H9 (cell line): ENCODE measurements at regions not wholly inside any gene's neighbourhood (a gene's known extent, or its start where the extent isn't known, plus 50 kb on each side); places are given as distances from the start of the nearest gene placed in this dataset.
"Not testable (repeated sequence)": the region's sequence is repeated elsewhere in the genome, so short reads cannot be mapped to it uniquely, and the experiment has no call there.

Experiments
- DNase-seq: peaks from one replicate; pipeline ENCODE4 v3.0.0-alpha.2; 2017
- H2AFZ ChIP-seq: one replicate; pipeline ENCODE4 v1.6.1; 2013; ENCODE audit warnings: mild to moderate bottlenecking, low read length, control low read depth, moderate library complexity
- H2AK5ac ChIP-seq: 2 replicates; pipeline ENCODE4 v1.6.1; 2013; ENCODE audit warnings: low read length, control low read depth, mixed read lengths; ENCODE audit not compliant: insufficient read length
- H2BK120ac ChIP-seq: one replicate; pipeline ENCODE4 v1.6.1; 2013; ENCODE audit warnings: low read depth, mild to moderate bottlenecking, low read length, control low read depth, inconsistent platforms; ENCODE audit not compliant: poor library complexity, severe bottlenecking
- H2BK12ac ChIP-seq: 2 replicates; pipeline ENCODE4 v1.6.1; 2013; ENCODE audit warnings: low read length, control low read depth, mixed read lengths, low read depth; ENCODE audit not compliant: insufficient read length
- H2BK15ac ChIP-seq: 2 replicates; pipeline ENCODE4 v1.6.1; 2013; ENCODE audit warnings: low read depth, low read length, control low read depth
- H2BK20ac ChIP-seq: one replicate; pipeline ENCODE4 v1.6.1; 2013; ENCODE audit warnings: low read depth, mild to moderate bottlenecking, low read length, control low read depth, inconsistent platforms; ENCODE audit not compliant: poor library complexity, severe bottlenecking
- H2BK5ac ChIP-seq: 2 replicates; pipeline ENCODE4 v1.6.1; 2013; ENCODE audit warnings: low read length, control low read depth, mixed read lengths; ENCODE audit not compliant: insufficient read length
- H3K14ac ChIP-seq: 2 replicates; pipeline ENCODE4 v1.6.1; 2013; ENCODE audit warnings: low read length, control low read depth; ENCODE audit not compliant: insufficient read depth
- H3K18ac ChIP-seq: 2 replicates; pipeline ENCODE4 v1.6.1; 2013; ENCODE audit warnings: low read depth, mild to moderate bottlenecking, mixed read lengths, low read length, control low read depth; ENCODE audit not compliant: insufficient read length
- H3K23ac ChIP-seq: 2 replicates; pipeline ENCODE4 v1.6.1; 2013; ENCODE audit warnings: low read length, control low read depth, mixed read lengths, low read depth; ENCODE audit not compliant: insufficient read length
- H3K23me2 ChIP-seq: 2 replicates; pipeline ENCODE4 v1.6.1; 2013; ENCODE audit warnings: low read depth, mild to moderate bottlenecking, mixed read lengths, low read length, control low read depth; ENCODE audit not compliant: insufficient read length, poor library complexity, severe bottlenecking
- H3K27ac ChIP-seq: 2 replicates; pipeline ENCODE4 v1.5.1; 2013; ENCODE audit warnings: low read length, control low read depth, mixed read lengths, low read depth; ENCODE audit not compliant: insufficient read length
- H3K27me3 ChIP-seq: 2 replicates; pipeline ENCODE4 v1.6.1; 2013; ENCODE audit warnings: low read length, control low read depth, inconsistent platforms; ENCODE audit not compliant: insufficient read depth
- H3K4ac ChIP-seq: 2 replicates; pipeline ENCODE4 v1.6.1; 2013; ENCODE audit warnings: low read depth, mild to moderate bottlenecking, control low read depth, inconsistent platforms, low read length, moderate library complexity
- H3K4me1 ChIP-seq: 2 replicates; pipeline ENCODE4 v1.6.1; 2013; ENCODE audit warnings: low read length, control low read depth, inconsistent platforms; ENCODE audit not compliant: insufficient read depth
- H3K4me2 ChIP-seq: 2 replicates; pipeline ENCODE4 v1.6.1; 2013; ENCODE audit warnings: low read length, control low read depth, mixed read lengths; ENCODE audit not compliant: insufficient read length, insufficient read depth
- H3K56ac ChIP-seq: 2 replicates; pipeline ENCODE4 v1.6.1; 2013; ENCODE audit warnings: low read depth, mild to moderate bottlenecking, mixed read lengths, low read length, control low read depth; ENCODE audit not compliant: insufficient read length
- H3K79me1 ChIP-seq: 2 replicates; pipeline ENCODE4 v1.6.1; 2013; ENCODE audit warnings: low read depth, mild to moderate bottlenecking, moderate library complexity, low read length, control low read depth, inconsistent platforms; ENCODE audit not compliant: insufficient read depth, poor library complexity, severe bottlenecking
- H3K79me2 ChIP-seq: 2 replicates; pipeline ENCODE4 v1.6.1; 2013; ENCODE audit warnings: low read length, control low read depth, inconsistent platforms; ENCODE audit not compliant: insufficient read depth
- H3K9ac ChIP-seq: 2 replicates; pipeline ENCODE4 v1.6.1; 2013; ENCODE audit warnings: low read length, control low read depth, mixed read lengths; ENCODE audit not compliant: insufficient read length; ENCODE audit errors: extremely low read depth
- H3K9me3 ChIP-seq: one replicate; pipeline ENCODE4 v1.6.1; 2013; ENCODE audit warnings: low read depth, low read length, inconsistent platforms; ENCODE audit not compliant: control insufficient read depth
- H3T11ph ChIP-seq: one replicate; pipeline ENCODE4 v1.6.1; 2013; ENCODE audit warnings: mild to moderate bottlenecking, low read length, control low read depth, inconsistent platforms
- H4K20me1 ChIP-seq: one replicate; pipeline ENCODE4 v1.6.1; 2013; ENCODE audit not compliant: control insufficient read depth, insufficient read length, insufficient read depth
- H4K5ac ChIP-seq: 2 replicates; pipeline ENCODE4 v1.6.1; 2013; ENCODE audit warnings: low read depth, mild to moderate bottlenecking, mixed read lengths, low read length, control low read depth; ENCODE audit not compliant: insufficient read length
- H4K8ac ChIP-seq: replicated peaks from 2 replicates; pipeline ENCODE4 v1.6.1; 2013; ENCODE audit warnings: low read length, control low read depth, mixed read lengths, low read depth; ENCODE audit not compliant: insufficient read length
- H4K91ac ChIP-seq: 2 replicates; pipeline ENCODE4 v1.6.1; 2013; ENCODE audit warnings: low read depth, mild to moderate bottlenecking, moderate library complexity, mixed read lengths, low read length, control low read depth; ENCODE audit not compliant: insufficient read length
- H3K27ac Mint-ChIP-seq, 3 experiments: 2 replicates in 2 of 3; 3 replicates in 1 of 3; pipeline ENCODE4 v1.8.0; 2020 to 2021; ENCODE audit warnings: mixed read lengths in 3 of 3, mild to moderate bottlenecking in 1 of 3, moderate library complexity in 1 of 3
- H3K27me3 Mint-ChIP-seq: 2 replicates; pipeline ENCODE4 v1.8.0; 2021; ENCODE audit warnings: low read depth, mild to moderate bottlenecking, moderate library complexity, mixed read lengths
- H3K36me3 Mint-ChIP-seq, 3 experiments: 2 replicates in 2 of 3; 3 replicates in 1 of 3; pipeline ENCODE4 v1.8.0; 2020 to 2021; ENCODE audit warnings: low read depth in 3 of 3, mixed read lengths in 3 of 3; ENCODE audit not compliant: insufficient read depth in 1 of 3
- H3K4me1 Mint-ChIP-seq, 2 experiments: 2 replicates each; pipeline ENCODE4 v1.8.0; 2020; ENCODE audit warnings: mixed read lengths in 2 of 2
- H3K4me3 Mint-ChIP-seq, 2 experiments: 2 replicates in 1 of 2; 3 replicates in 1 of 2; pipeline ENCODE4 v1.8.0; 2020 to 2021; ENCODE audit warnings: mild to moderate bottlenecking in 2 of 2, mixed read lengths in 2 of 2, moderate library complexity in 1 of 2
- H3K9me3 Mint-ChIP-seq, 2 experiments: 2 replicates in 1 of 2; 3 replicates in 1 of 2; pipeline ENCODE4 v1.8.0; 2020; ENCODE audit warnings: mild to moderate bottlenecking in 2 of 2, mixed read lengths in 2 of 2, moderate library complexity in 1 of 2
- WGBS: extraction: QIAGEN DNeasy Blood & Tissue Kit; methylation state at CpG from one replicate; pipeline ENCODE4 v1.1.7; 2013; ENCODE audit warnings: missing lambda C conversion rate, low lambda C conversion rate, mixed read lengths; ENCODE audit not compliant: insufficient read length; ENCODE audit errors: extremely low coverage; 5-methylcytosine and 5-hydroxymethylcytosine counted together

GRCh38 chr7:153989742-153990425 is 62.3 kb upstream of the DPP6 start:
- H3K9ac ChIP-seq, H3K4me2 ChIP-seq, H3K4me1 Mint-ChIP-seq, H2BK20ac ChIP-seq, H2AK5ac ChIP-seq, H3K56ac ChIP-seq, H2BK15ac ChIP-seq, H3K23me2 ChIP-seq, H3K27ac ChIP-seq, H2BK12ac ChIP-seq, H3K79me2 ChIP-seq, H4K5ac ChIP-seq, H3K4ac ChIP-seq, H3K27ac Mint-ChIP-seq, H3T11ph ChIP-seq, H2BK120ac ChIP-seq, H3K14ac ChIP-seq, H3K4me3 Mint-ChIP-seq, H3K4me1 ChIP-seq, H2AFZ ChIP-seq, H4K20me1 ChIP-seq, H3K79me1 ChIP-seq, H3K18ac ChIP-seq, H4K8ac ChIP-seq, H2BK5ac ChIP-seq, H3K23ac ChIP-seq, H4K91ac ChIP-seq, H3K27me3 ChIP-seq, H3K27me3 Mint-ChIP-seq, H3K9me3 ChIP-seq: not testable (repeated sequence)
- no CpG with 5 or more reads among the region's 11 CpGs for WGBS
- DNase-seq = peak; percentile 66
- Mint-ChIP-seq H3K36me3 (peaks cover 0 to 18% (median 1%) of the 10 kb centered on the region in 3 experiments; a peak in 3 of 7 replicates), H3K9me3 (peaks cover 34 to 64% of the 10 kb centered on the region in 2 experiments)

- not testable (repeated sequence) for H4K8ac ChIP-seq, H3K18ac ChIP-seq, H3K79me1 ChIP-seq, H3K27me3 Mint-ChIP-seq, H3K23me2 ChIP-seq, H4K5ac ChIP-seq, H3K4ac ChIP-seq, H2BK12ac ChIP-seq, H2BK20ac ChIP-seq, H3K4me1 ChIP-seq, H3K14ac ChIP-seq, H3K4me3 Mint-ChIP-seq, H3K9ac ChIP-seq, H2BK5ac ChIP-seq, H4K91ac ChIP-seq, H3T11ph ChIP-seq, H2BK120ac ChIP-seq, H3K23ac ChIP-seq, H3K9me3 ChIP-seq, H3K56ac ChIP-seq, H2AFZ ChIP-seq, H3K27me3 ChIP-seq, H2BK15ac ChIP-seq, H3K27ac ChIP-seq, H3K36me3 Mint-ChIP-seq, H4K20me1 ChIP-seq, H3K4me2 ChIP-seq, H3K79me2 ChIP-seq, H3K4me1 Mint-ChIP-seq, DNase-seq, H3K27ac Mint-ChIP-seq, H2AK5ac ChIP-seq
- no CpG with 5 or more reads among the region's 3 CpGs for WGBS
- peaks cover 28 to 58% of the 10 kb centered on the region in 2 experiments for H3K9me3 Mint-ChIP-seq
These were observed 60.7 kb upstream of the DPP6 start for GRCh38 chr7:153991471-153991870.
